Hepatocyte (in vitro differentiated cells): ENCODE measurements at regions not wholly inside any gene's neighbourhood (a gene's known extent, or its start where the extent isn't known, plus 50 kb on each side); places are given as distances from the start of the nearest gene placed in this dataset.

ENCODE experiments used
- DNase-seq: peaks from one replicate; pipeline ENCODE4 v3.0.0-alpha.2; 2016; ENCODE audit warnings: low spot score
- H2AFZ ChIP-seq: fragments of 200-600 bp; sonication (generic); 2 replicates; pipeline ENCODE4 v1.6.0; 2016; ENCODE audit warnings: antibody characterized with exemption, mild to moderate bottlenecking
- H3K27ac ChIP-seq: fragments of 200-600 bp; sonication (generic); 2 replicates; pipeline ENCODE4 v1.5.1; 2016; ENCODE audit warnings: mild to moderate bottlenecking
- H3K27me3 ChIP-seq: fragments of 200-600 bp; sonication (generic); 2 replicates; pipeline ENCODE4 v1.6.1; 2016
- H3K36me3 ChIP-seq: fragments of 200-600 bp; sonication (generic); replicated peaks from 2 replicates; pipeline ENCODE4 v1.5.1; 2016; ENCODE audit warnings: low read depth; ENCODE audit not compliant: insufficient read depth
- H3K4me1 ChIP-seq: fragments of 200-600 bp; sonication (generic); 2 replicates; pipeline ENCODE4 v1.5.1; 2016; ENCODE audit warnings: mild to moderate bottlenecking, moderate library complexity; ENCODE audit not compliant: insufficient read depth
- H3K4me2 ChIP-seq: fragments of 200-600 bp; sonication (generic); 2 replicates; pipeline ENCODE4 v1.6.0; 2016
- H3K4me3 ChIP-seq: fragments of 200-600 bp; sonication (generic); 2 replicates; pipeline ENCODE4 v1.5.1; 2016; ENCODE audit warnings: mild to moderate bottlenecking
- H3K79me2 ChIP-seq: fragments of 200-600 bp; sonication (generic); 2 replicates; pipeline ENCODE4 v1.6.0; 2017; ENCODE audit warnings: mild to moderate bottlenecking
- H3K9me2 ChIP-seq: fragments of 200-600 bp; sonication (generic); replicated peaks from 2 replicates; pipeline ENCODE4 v1.6.0; 2017; ENCODE audit warnings: mild to moderate bottlenecking; ENCODE audit not compliant: insufficient read depth
- H3K9me3 ChIP-seq: fragments of 200-600 bp; sonication (generic); 2 replicates; pipeline ENCODE4 v1.5.1; 2016; ENCODE audit warnings: low read depth, mild to moderate bottlenecking
- H4K20me1 ChIP-seq: fragments of 200-600 bp; sonication (generic); 2 replicates; pipeline ENCODE4 v1.6.0; 2016; ENCODE audit warnings: mild to moderate bottlenecking; ENCODE audit not compliant: insufficient read depth, poor library complexity, severe bottlenecking
- EZH2 ChIP-seq: fragments of 200-600 bp; sonication (generic); IDR thresholded peaks from 2 replicates; pipeline ENCODE4 v1.6.1; 2016; ENCODE audit warnings: antibody characterized with exemption, mild to moderate bottlenecking, borderline replicate concordance
- EZH2phosphoT487 ChIP-seq: fragments of 200-600 bp; sonication (generic); IDR thresholded peaks from one replicate; pipeline ENCODE4 v1.6.1; 2018; ENCODE audit warnings: antibody characterized with exemption, mild to moderate bottlenecking, low read depth, moderate library complexity; ENCODE audit not compliant: unreplicated experiment, severe bottlenecking
- WGBS: methylation state at CpG from one replicate; pipeline ENCODE4 v1.1.6; 2016; ENCODE audit warnings: low lambda C conversion rate; ENCODE audit errors: missing lambda C conversion rate; 5-methylcytosine and 5-hydroxymethylcytosine counted together
- TF ChIP-seq, protein P1 (sequence below): fragments of 200-600 bp; sonication (generic); IDR thresholded peaks from 2 replicates; pipeline ENCODE4 v1.5.1; 2016; ENCODE audit warnings: antibody characterized with exemption, mild to moderate bottlenecking; ENCODE audit not compliant: poor library complexity

DNA sequence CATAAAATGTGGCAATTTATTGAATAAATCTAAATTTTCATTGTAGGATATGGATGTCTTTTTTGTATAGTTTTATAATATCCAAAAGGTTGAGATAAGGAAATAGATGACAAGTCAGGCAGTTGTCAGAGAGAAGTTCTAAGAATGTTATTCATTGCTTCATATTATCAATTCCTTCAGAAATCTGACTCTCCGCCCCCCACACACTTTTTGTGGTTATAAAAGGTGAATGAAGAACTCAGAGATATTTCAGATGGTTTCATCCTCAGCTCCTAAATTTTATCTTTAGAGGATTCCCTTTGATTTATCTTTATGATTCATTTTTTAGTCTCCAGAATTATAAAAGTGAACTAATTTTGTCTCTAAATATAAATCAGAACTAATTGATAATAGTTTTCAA, 136.1 kb upstream of the NOX3 start:
- Histone ChIP-seq H3K36me3 (no peaks in the 10 kb centered on the region), H3K79me2 (no peaks in the 10 kb centered on the region), H3K4me1 (no peaks in the 10 kb centered on the region), H3K4me3 (no peak overlapping the region), H3K4me2 (no peak overlapping the region), H3K27ac (no peak overlapping the region), H3K9me2 (no peaks in the 10 kb centered on the region), H3K27me3 (no peaks in the 10 kb centered on the region), H3K9me3 (no peaks in the 10 kb centered on the region), H4K20me1 (no peaks in the 10 kb centered on the region), H2AFZ (no peak overlapping the region)
- 97% methylated on average over 1 of the region's 1 CpG for WGBS
- no peak for TF ChIP-seq EZH2phosphoT487
- TF ChIP-seq, protein P1, sequence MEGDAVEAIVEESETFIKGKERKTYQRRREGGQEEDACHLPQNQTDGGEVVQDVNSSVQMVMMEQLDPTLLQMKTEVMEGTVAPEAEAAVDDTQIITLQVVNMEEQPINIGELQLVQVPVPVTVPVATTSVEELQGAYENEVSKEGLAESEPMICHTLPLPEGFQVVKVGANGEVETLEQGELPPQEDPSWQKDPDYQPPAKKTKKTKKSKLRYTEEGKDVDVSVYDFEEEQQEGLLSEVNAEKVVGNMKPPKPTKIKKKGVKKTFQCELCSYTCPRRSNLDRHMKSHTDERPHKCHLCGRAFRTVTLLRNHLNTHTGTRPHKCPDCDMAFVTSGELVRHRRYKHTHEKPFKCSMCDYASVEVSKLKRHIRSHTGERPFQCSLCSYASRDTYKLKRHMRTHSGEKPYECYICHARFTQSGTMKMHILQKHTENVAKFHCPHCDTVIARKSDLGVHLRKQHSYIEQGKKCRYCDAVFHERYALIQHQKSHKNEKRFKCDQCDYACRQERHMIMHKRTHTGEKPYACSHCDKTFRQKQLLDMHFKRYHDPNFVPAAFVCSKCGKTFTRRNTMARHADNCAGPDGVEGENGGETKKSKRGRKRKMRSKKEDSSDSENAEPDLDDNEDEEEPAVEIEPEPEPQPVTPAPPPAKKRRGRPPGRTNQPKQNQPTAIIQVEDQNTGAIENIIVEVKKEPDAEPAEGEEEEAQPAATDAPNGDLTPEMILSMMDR: no peak
- no peak for TF ChIP-seq EZH2
- DNase-seq: no peak

DNA sequence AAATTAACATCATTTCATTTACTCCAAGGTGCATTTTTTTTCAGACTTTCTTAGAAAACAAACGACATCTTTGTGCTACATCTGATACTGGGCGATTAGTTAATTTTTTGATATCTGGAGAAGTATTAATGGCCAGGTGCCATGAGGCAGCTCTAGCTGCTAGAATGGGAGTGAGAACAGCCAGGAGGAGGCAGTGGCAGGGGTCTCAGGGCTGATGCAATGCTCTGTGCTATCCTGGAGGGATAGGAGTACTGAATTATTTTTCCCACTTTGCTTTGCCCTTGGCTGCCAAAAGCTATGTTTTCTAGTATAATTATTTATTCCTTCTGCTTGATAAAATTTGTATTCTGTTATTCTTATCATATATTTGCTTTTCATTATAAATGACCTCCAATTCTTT, 133.6 kb upstream of the NOX3 start:
- Histone ChIP-seq H3K9me3 (no peaks in the 10 kb centered on the region), H3K79me2 (no peaks in the 10 kb centered on the region), H3K4me2 (no peak overlapping the region), H3K4me3 (no peak overlapping the region), H2AFZ (no peak overlapping the region), H4K20me1 (no peaks in the 10 kb centered on the region), H3K9me2 (no peaks in the 10 kb centered on the region), H3K4me1 (no peaks in the 10 kb centered on the region), H3K27ac (no peak overlapping the region), H3K27me3 (no peaks in the 10 kb centered on the region), H3K36me3 (no peaks in the 10 kb centered on the region)
- TF ChIP-seq EZH2 (no peak), EZH2phosphoT487 (no peak)
- TF ChIP-seq, protein P1: no peak
- WGBS: 96% methylated on average over 2 of the region's 2 CpGs
- no peak for DNase-seq

DNA sequence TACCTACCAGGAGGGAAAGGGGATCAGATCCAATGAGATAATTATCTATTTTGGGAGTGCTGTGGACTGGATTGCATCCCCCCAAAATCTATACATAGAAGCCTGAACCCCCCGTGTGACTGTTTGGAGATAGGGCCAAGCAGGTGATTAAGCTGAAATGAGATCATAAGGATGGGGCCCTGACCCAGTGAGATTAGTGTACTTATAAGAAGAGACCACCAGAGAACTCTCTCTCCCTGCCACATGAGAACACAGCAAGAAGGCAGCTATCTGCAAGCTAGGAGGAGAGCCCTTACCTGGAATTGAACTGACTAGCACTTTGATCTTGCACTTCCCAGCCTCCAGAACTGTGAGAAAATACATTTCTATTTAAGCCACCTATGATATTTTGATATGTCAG, 132.2 kb upstream of the NOX3 start:
- H3K9me2 ChIP-seq: no peaks in the 10 kb centered on the region
- no peak overlapping the region for H3K4me3 ChIP-seq
- no peaks in the 10 kb centered on the region for H3K27me3 ChIP-seq
- no peaks in the 10 kb centered on the region for H3K36me3 ChIP-seq
- no peaks in the 10 kb centered on the region for H3K79me2 ChIP-seq
- no peak overlapping the region for H2AFZ ChIP-seq
- TF ChIP-seq EZH2phosphoT487: no peak
- no peaks in the 10 kb centered on the region for H3K4me1 ChIP-seq
- H3K9me3 ChIP-seq: no peaks in the 10 kb centered on the region
- H4K20me1 ChIP-seq: no peaks in the 10 kb centered on the region
- H3K27ac ChIP-seq: no peak overlapping the region
- no peak overlapping the region for H3K4me2 ChIP-seq
- DNase-seq: no peak
- WGBS: 93% methylated on average over 1 of the region's 1 CpG

DNA sequence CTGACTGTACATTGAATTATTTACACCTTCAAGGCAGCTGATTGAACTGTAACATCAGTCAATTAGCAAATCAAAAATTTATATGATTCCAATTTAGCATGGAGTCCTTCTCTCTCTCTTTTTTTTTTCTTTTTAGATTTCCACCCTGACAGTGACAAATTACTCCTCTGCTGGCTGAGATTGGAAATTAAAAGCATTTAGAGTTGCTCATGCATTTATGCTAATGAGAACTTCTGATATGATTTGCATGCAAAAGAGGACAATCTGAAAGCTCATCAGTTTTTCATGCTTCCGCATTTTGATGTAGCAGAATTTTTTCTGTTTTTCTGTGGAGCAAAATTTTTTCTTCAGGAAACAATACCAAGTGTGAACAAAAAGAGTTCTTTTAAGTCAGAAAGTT, 130.5 kb upstream of the NOX3 start:
- Histone ChIP-seq H3K4me3 (no peak overlapping the region), H3K36me3 (no peaks in the 10 kb centered on the region), H3K9me3 (no peaks in the 10 kb centered on the region), H2AFZ (no peak overlapping the region), H3K4me1 (no peaks in the 10 kb centered on the region), H3K27me3 (no peaks in the 10 kb centered on the region), H3K4me2 (no peak overlapping the region), H3K27ac (no peak overlapping the region), H3K79me2 (no peaks in the 10 kb centered on the region), H3K9me2 (no peaks in the 10 kb centered on the region), H4K20me1 (no peaks in the 10 kb centered on the region)
- DNase-seq: no peak
- 94% methylated on average over 1 of the region's 1 CpG for WGBS
- TF ChIP-seq EZH2phosphoT487 (no peak), EZH2 (no peak)
- TF ChIP-seq, protein P1: no peak
